NCI-H2081 treated with DMSO at 0.1 percent for 48 hours (cell line): ENCODE measurements at regions not wholly inside any gene's neighbourhood (a gene's known extent, or its start where the extent isn't known, plus 50 kb on each side); places are given as distances from the start of the nearest gene placed in this dataset.

Experiments
- DNase-seq: peaks from one replicate; lab custom pipeline; 2025; lab: John Stamatoyannopoulos, UW

GRCh38 chr13:108156749-108157148 is 58.6 kb downstream of the LIG4 start:
- no peak for DNase-seq

GRCh38 chr13:108155185-108156106 is 59.9 kb downstream of the LIG4 start:
- DNase-seq, result peak; percentile 34

- no peak for DNase-seq
These were observed 60.9 kb downstream of the LIG4 start for GRCh38 chr13:108154421-108154858.

GRCh38 chr13:108146642-108147041 is 68.7 kb downstream of the LIG4 start:
- DNase-seq, result no peak

- no peak for DNase-seq
These were observed 72.5 kb downstream of the LIG4 start for GRCh38 chr13:108142702-108143436.

- no peak for DNase-seq
These were observed 78.2 kb downstream of the LIG4 start for GRCh38 chr13:108137176-108137575.

GRCh38 chr13:108127406-108127805 is 87.9 kb downstream of the LIG4 start:
- no peak for DNase-seq

- no peak for DNase-seq
These were observed 89.3 kb downstream of the LIG4 start for GRCh38 chr13:108126056-108126455.

GRCh38 chr13:108121406-108121805 is 93.9 kb downstream of the LIG4 start:
- DNase-seq, result no peak

- no peak for DNase-seq
These were observed 94.5 kb downstream of the LIG4 start for GRCh38 chr13:108120856-108121255.

- peak; percentile 57 for DNase-seq
These were observed 95.0 kb downstream of the LIG4 start for GRCh38 chr13:108120302-108120701.

GRCh38 chr13:108115738-108116137 is 99.6 kb downstream of the LIG4 start:
- no peak for DNase-seq

- no peak for DNase-seq
These were observed 101.9 kb downstream of the LIG4 start for GRCh38 chr13:108113407-108113806.

- no peak for DNase-seq
These were observed 110.6 kb downstream of the LIG4 start for GRCh38 chr13:108104736-108105135.

GRCh38 chr13:108102771-108103170 is 112.6 kb downstream of the LIG4 start:
- DNase-seq, result no peak

- no peak for DNase-seq
These were observed 118.9 kb downstream of the LIG4 start for GRCh38 chr13:108096301-108096915.

GRCh38 chr13:108095036-108095435 is 120.3 kb downstream of the LIG4 start:
- DNase-seq, result no peak

GRCh38 chr13:108093616-108094015 is 121.7 kb downstream of the LIG4 start:
- no peak for DNase-seq

GRCh38 chr13:108087810-108088209 is 127.5 kb downstream of the LIG4 start:
- DNase-seq, result no peak

- no peak for DNase-seq
These were observed 128.7 kb downstream of the LIG4 start for GRCh38 chr13:108086678-108087077.

GRCh38 chr13:108084840-108085239 is 130.5 kb downstream of the LIG4 start:
- DNase-seq, result no peak

- no peak for DNase-seq
These were observed 132.3 kb downstream of the LIG4 start for GRCh38 chr13:108083056-108083455.

- no peak for DNase-seq
These were observed 132.9 kb downstream of the LIG4 start for GRCh38 chr13:108082481-108082880.
